HL-60 (cell line): ENCODE measurements at regions not wholly inside any gene's neighbourhood (a gene's known extent, or its start where the extent isn't known, plus 50 kb on each side); places are given as distances from the start of the nearest gene placed in this dataset.

Experiments used
- DNase-seq, 2 experiments: peaks; one replicate each; pipeline ENCODE4 v3.0.0-alpha.2; 2010 to 2020; ENCODE audit warnings: low read depth in 1 of 2, low spot score in 1 of 2
- H3K27ac ChIP-seq: fragments of 250-450 bp; sonication (Bioruptor Pico); replicated peaks from 2 replicates; pipeline ENCODE4 v1.5.1; 2020; ENCODE audit warnings: mild to moderate bottlenecking, moderate library complexity
- H3K27me3 ChIP-seq: fragments of 250-450 bp; sonication (Bioruptor Pico); 2 replicates; pipeline ENCODE4 v1.5.1; 2021; ENCODE audit warnings: mild to moderate bottlenecking, moderate library complexity; ENCODE audit not compliant: insufficient read depth, poor library complexity, severe bottlenecking
- H3K4me3 ChIP-seq: replicated peaks from 2 replicates; pipeline ENCODE4 v1.5.1; 2011; ENCODE audit warnings: mild to moderate bottlenecking, control low read depth, low read length; ENCODE audit not compliant: insufficient read depth
- GABPA ChIP-seq: IDR thresholded peaks from 2 replicates; pipeline ENCODE4 v1.6.1; 2012; ENCODE audit warnings: low read depth
- POLR2AphosphoS5 ChIP-seq: IDR thresholded peaks from 2 replicates; pipeline ENCODE4 v1.6.1; 2012; ENCODE audit warnings: low read depth
- SPI1 ChIP-seq: IDR thresholded peaks from 2 replicates; pipeline ENCODE4 v1.6.1; 2012; ENCODE audit warnings: low read depth, mild to moderate bottlenecking, borderline replicate concordance
- TF ChIP-seq, protein P1 (sequence below): IDR thresholded peaks from one replicate; pipeline ENCODE4 v1.5.1; 2011; ENCODE audit warnings: low read length, control low read depth, inconsistent platforms; ENCODE audit not compliant: insufficient read depth
- TF ChIP-seq, protein P2 (sequence below): IDR thresholded peaks from 2 replicates; pipeline ENCODE4 v1.6.1; 2012; ENCODE audit warnings: low read depth; ENCODE audit not compliant: insufficient replicate concordance

DNA sequence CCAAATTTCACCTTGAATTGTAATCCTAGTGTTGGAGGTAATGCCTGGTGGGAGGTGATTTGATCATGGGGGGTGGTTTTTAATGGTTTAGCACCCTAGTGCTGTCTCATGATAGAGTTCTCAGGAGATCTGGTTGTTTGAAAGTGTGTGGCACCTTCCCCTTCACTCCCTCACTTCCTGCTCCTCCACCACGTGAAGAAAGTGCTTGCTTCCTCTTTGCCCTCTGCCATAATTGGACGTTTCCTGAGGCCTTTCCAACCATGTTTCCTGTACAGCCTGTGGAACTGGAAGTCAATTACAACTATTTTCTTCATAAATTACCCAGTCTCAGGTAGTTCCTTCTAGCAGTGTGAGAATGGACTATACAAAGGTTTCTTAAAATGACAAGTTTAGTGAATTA lies 251.8 kb upstream of the NETO1 start:
- DNase-seq = peak in 1 of 2 experiments; percentile 29
- H3K27ac ChIP-seq = no peak overlapping the region
- TF ChIP-seq, protein P1, sequence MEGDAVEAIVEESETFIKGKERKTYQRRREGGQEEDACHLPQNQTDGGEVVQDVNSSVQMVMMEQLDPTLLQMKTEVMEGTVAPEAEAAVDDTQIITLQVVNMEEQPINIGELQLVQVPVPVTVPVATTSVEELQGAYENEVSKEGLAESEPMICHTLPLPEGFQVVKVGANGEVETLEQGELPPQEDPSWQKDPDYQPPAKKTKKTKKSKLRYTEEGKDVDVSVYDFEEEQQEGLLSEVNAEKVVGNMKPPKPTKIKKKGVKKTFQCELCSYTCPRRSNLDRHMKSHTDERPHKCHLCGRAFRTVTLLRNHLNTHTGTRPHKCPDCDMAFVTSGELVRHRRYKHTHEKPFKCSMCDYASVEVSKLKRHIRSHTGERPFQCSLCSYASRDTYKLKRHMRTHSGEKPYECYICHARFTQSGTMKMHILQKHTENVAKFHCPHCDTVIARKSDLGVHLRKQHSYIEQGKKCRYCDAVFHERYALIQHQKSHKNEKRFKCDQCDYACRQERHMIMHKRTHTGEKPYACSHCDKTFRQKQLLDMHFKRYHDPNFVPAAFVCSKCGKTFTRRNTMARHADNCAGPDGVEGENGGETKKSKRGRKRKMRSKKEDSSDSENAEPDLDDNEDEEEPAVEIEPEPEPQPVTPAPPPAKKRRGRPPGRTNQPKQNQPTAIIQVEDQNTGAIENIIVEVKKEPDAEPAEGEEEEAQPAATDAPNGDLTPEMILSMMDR = no peak
- no peak for TF ChIP-seq POLR2AphosphoS5
- TF ChIP-seq, protein P2, sequence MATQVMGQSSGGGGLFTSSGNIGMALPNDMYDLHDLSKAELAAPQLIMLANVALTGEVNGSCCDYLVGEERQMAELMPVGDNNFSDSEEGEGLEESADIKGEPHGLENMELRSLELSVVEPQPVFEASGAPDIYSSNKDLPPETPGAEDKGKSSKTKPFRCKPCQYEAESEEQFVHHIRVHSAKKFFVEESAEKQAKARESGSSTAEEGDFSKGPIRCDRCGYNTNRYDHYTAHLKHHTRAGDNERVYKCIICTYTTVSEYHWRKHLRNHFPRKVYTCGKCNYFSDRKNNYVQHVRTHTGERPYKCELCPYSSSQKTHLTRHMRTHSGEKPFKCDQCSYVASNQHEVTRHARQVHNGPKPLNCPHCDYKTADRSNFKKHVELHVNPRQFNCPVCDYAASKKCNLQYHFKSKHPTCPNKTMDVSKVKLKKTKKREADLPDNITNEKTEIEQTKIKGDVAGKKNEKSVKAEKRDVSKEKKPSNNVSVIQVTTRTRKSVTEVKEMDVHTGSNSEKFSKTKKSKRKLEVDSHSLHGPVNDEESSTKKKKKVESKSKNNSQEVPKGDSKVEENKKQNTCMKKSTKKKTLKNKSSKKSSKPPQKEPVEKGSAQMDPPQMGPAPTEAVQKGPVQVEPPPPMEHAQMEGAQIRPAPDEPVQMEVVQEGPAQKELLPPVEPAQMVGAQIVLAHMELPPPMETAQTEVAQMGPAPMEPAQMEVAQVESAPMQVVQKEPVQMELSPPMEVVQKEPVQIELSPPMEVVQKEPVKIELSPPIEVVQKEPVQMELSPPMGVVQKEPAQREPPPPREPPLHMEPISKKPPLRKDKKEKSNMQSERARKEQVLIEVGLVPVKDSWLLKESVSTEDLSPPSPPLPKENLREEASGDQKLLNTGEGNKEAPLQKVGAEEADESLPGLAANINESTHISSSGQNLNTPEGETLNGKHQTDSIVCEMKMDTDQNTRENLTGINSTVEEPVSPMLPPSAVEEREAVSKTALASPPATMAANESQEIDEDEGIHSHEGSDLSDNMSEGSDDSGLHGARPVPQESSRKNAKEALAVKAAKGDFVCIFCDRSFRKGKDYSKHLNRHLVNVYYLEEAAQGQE = no peak
- no peak overlapping the region for H3K4me3 ChIP-seq
- no peaks in the 10 kb centered on the region for H3K27me3 ChIP-seq

DNA sequence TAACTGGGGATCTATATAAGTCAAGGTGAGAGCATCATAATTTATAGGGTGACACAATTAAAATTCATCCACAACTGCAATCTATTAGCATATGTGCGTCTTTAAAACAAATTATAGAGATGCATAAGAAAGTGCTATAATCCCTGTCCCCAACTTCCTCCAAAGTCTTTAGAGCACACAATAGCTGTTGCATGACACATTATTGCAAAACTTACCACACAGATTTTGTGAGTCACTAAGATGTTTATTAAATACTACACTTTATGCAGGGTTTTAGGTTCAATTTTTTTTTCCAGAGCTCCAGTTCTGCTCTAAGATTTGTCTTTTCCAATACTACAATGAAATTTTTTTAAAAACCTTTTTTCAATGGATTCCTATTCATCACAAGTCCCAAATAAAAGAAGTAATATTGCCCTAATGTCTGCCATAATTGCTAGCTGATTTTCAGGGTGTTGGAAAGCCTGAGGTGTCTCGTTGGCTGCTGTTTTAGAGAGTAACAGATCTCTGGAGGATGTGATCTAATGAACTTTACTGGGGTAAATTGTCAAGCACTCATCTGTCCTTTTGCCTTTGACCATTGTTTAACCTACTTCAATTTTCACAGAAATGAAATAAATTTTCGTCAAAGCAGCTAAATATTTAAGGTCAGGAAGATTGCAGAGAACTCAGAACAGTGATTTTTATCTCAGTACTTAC lies 250.5 kb upstream of the NETO1 start:
- TF ChIP-seq GABPA (no peak), SPI1 (no peak), POLR2AphosphoS5 (no peak)
- TF ChIP-seq, protein P1 = no peak
- DNase-seq = no peak
- no peaks in the 10 kb centered on the region for H3K27me3 ChIP-seq
- H3K4me3 ChIP-seq = no peak overlapping the region
- H3K27ac ChIP-seq = no peak overlapping the region

DNA sequence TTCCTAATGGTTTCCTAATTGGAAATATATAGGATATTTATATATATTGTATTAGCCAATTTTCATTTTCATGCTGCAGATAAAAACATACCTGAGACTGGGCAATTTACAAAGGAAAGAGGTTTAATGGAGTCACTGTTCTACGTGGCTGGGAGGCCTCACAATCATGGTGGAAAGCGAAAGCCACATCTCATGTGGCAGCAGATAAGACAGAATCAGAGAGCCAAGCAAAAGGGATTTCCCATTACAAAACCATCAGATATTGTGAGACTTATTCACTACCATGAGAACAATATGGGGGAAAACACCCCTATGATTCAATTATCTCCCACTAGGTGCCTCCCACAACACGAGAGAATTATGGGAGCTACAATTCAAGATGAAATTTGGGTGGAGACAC lies 242.5 kb upstream of the NETO1 start:
- no peak for TF ChIP-seq SPI1
- no peak for TF ChIP-seq GABPA
- TF ChIP-seq, protein P1 = no peak
- TF ChIP-seq, protein P2 = no peak
- no peak for TF ChIP-seq POLR2AphosphoS5
- Histone ChIP-seq H3K27me3 (no peaks in the 10 kb centered on the region), H3K4me3 (no peak overlapping the region), H3K27ac (no peak overlapping the region)
- DNase-seq = no peak

DNA sequence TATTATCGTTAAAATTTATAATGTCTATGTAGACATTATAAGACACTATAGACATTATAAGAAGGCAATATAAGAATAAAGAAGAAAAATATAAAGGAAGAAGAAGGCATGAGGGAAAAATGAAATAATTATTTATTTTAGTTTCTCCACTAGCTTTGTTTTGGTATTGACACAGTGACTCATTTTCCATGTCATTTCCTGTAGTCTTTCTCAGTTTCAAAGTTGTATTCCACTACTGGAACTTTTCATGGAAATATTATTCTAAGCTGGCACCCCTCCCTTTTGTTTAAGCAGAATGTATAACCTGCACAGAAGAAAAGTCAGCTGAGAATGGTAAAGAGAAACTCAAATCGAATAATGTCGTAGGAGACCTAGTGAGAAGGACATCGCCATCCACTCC lies 234.2 kb upstream of the NETO1 start:
- Histone ChIP-seq H3K27ac (no peak overlapping the region), H3K4me3 (no peak overlapping the region), H3K27me3 (no peaks in the 10 kb centered on the region)
- DNase-seq = no peak
- TF ChIP-seq GABPA = no peak
- TF ChIP-seq, protein P2 = no peak
- TF ChIP-seq POLR2AphosphoS5 = no peak
- TF ChIP-seq, protein P1 = no peak
- no peak for TF ChIP-seq SPI1
